ENCODE measurements at regions not wholly inside any gene's neighbourhood (a gene's known extent, or its start where the extent isn't known, plus 50 kb on each side); places are given as distances from the start of the nearest gene placed in this dataset.

DNA sequence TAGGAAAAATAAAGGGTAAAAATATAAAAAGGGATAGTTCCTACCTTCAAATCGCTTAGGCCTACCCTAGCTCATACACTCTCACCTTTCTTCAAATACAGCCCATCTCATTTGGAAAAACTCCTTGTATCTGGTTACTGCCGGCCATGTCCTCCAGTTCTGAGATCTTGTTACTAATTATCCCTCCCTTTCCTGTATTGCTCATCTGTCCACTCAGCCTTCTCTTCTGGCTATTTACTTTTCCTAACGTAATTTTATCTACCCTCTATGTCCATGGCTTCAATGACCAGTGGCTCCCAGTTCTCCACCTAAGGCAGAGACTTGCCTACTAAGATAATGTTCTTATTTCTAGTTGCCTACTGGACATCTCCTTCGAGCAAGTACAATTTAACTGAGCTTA, 342.9 kb upstream of the ACVR2A start:
- no peak for TF ChIP-seq POLR2AphosphoS5 (IDR thresholded peaks at IDR 0.05)
- TF ChIP-seq, protein P1, sequence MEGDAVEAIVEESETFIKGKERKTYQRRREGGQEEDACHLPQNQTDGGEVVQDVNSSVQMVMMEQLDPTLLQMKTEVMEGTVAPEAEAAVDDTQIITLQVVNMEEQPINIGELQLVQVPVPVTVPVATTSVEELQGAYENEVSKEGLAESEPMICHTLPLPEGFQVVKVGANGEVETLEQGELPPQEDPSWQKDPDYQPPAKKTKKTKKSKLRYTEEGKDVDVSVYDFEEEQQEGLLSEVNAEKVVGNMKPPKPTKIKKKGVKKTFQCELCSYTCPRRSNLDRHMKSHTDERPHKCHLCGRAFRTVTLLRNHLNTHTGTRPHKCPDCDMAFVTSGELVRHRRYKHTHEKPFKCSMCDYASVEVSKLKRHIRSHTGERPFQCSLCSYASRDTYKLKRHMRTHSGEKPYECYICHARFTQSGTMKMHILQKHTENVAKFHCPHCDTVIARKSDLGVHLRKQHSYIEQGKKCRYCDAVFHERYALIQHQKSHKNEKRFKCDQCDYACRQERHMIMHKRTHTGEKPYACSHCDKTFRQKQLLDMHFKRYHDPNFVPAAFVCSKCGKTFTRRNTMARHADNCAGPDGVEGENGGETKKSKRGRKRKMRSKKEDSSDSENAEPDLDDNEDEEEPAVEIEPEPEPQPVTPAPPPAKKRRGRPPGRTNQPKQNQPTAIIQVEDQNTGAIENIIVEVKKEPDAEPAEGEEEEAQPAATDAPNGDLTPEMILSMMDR (IDR thresholded peaks at IDR 0.05), result no peak

All from suprapubic skin (tissue), 3 donors.